Panc1 (cell line): ENCODE measurements at regions not wholly inside any gene's neighbourhood (a gene's known extent, or its start where the extent isn't known, plus 50 kb on each side); places are given as distances from the start of the nearest gene placed in this dataset.

Experiments used
- ATAC-seq: fragments of 200-7000 bp; cut with Tn5 transposase; 2 replicates; pipeline ENCODE4 v1.9.1; 2020; ENCODE audit warnings: mild to moderate bottlenecking, moderate library complexity
- BruUV-seq: library from RNA; stranded (reverse); fragments of 400-500 nt; replicated peaks from 2 replicates; lab custom pipeline; 2021; lab: Mats Ljungman, UMichigan
- CTCF ChIA-PET: fragments of 300-600 bp; sonication (Branson Sonifier 250); formaldehyde crosslinking; loops from one replicate; lab custom pipeline; 2022; ENCODE audit warnings: antibody characterized with exemption; lab: Charles Lee
- POLR2A ChIA-PET: fragments of 300-600 bp; sonication (Branson Sonifier 250); formaldehyde crosslinking; loops from one replicate; lab custom pipeline; 2022; ENCODE audit warnings: antibody characterized with exemption; lab: Charles Lee
- DNase-seq: peaks from one replicate; pipeline ENCODE4 v3.0.0-alpha.2; 2010; ENCODE audit warnings: low read depth, low spot score
- H3K27ac ChIP-seq: 2 replicates; pipeline ENCODE4 v1.5.1; 2011; ENCODE audit warnings: mild to moderate bottlenecking, low read length, inconsistent platforms
- H3K27me3 ChIP-seq: fragments of 200-500 bp; sonication (Bioruptor generic); 2 replicates; pipeline ENCODE4 v1.6.0; 2014; ENCODE audit warnings: low read length, inconsistent platforms; ENCODE audit not compliant: control insufficient read depth, insufficient read depth
- H3K36me3 ChIP-seq: fragments of 200-500 bp; sonication (Bioruptor generic); 2 replicates; pipeline ENCODE4 v1.5.1; 2014; ENCODE audit warnings: inconsistent platforms, mild to moderate bottlenecking, low read length, moderate library complexity; ENCODE audit not compliant: control insufficient read depth, insufficient read depth
- H3K4me1 ChIP-seq: 2 replicates; pipeline ENCODE4 v1.5.1; 2011; ENCODE audit warnings: inconsistent platforms, mild to moderate bottlenecking, low read length, moderate library complexity; ENCODE audit not compliant: control insufficient read depth, insufficient read depth
- H3K4me3 ChIP-seq, 2 experiments: 2 replicates each; pipeline ENCODE4 v1.5.1; 2011 to 2012; ENCODE audit warnings: low read depth in 2 of 2, low read length in 2 of 2, mild to moderate bottlenecking in 2 of 2, inconsistent platforms in 1 of 2, moderate library complexity in 1 of 2
- H3K9me3 ChIP-seq: fragments of 200-500 bp; sonication (Bioruptor generic); 2 replicates; pipeline ENCODE4 v1.5.1; 2014; ENCODE audit warnings: low read depth, mild to moderate bottlenecking, inconsistent platforms, low read length, moderate library complexity; ENCODE audit not compliant: control insufficient read depth, insufficient read depth
- CTCF ChIP-seq: fragments of 450-650 bp; IDR thresholded peaks from 2 replicates; pipeline ENCODE4 v1.5.1; 2017; ENCODE audit warnings: mild to moderate bottlenecking
- POLR2AphosphoS5 ChIP-seq: IDR thresholded peaks from 2 replicates; pipeline ENCODE4 v1.6.1; 2012; ENCODE audit warnings: mild to moderate bottlenecking, low read depth, low read length, moderate library complexity
- REST ChIP-seq, 2 experiments: IDR thresholded peaks; 2 replicates each; pipeline ENCODE4 v1.6.1; 2011 to 2012; ENCODE audit warnings: low read depth in 2 of 2, control low read depth in 1 of 2, low read length in 1 of 2, mild to moderate bottlenecking in 1 of 2, moderate library complexity in 1 of 2; ENCODE audit not compliant: insufficient read depth in 1 of 2
- SIN3A ChIP-seq: IDR thresholded peaks from 2 replicates; pipeline ENCODE4 v1.6.1; 2012; ENCODE audit warnings: low read depth, mild to moderate bottlenecking, low read length, moderate library complexity, borderline replicate concordance; ENCODE audit not compliant: insufficient read depth
- TCF7L2 ChIP-seq: IDR thresholded peaks from 2 replicates; pipeline ENCODE4 v1.6.1; 2011; ENCODE audit warnings: mild to moderate bottlenecking, low read depth, low read length, inconsistent platforms
- in situ Hi-C: cut with HindIII; loops from 2 replicates; pipeline ENCODE4 v1.10.0; 2016; ENCODE audit warnings: low sequenced_read_pairs, low pct_unique_long_range_greater_than_20kb
- intact Hi-C: fragments of 100-400 bp; cut with micrococcal nuclease; formaldehyde crosslinking; loops from one replicate; pipeline ENCODE4 v1.10.0; 2022; ENCODE audit not compliant: unreplicated experiment

- no peak overlapping the region for H3K27ac ChIP-seq
- CTCF ChIA-PET: no interaction called here
- TF ChIP-seq SIN3A (no peak), REST (IDR thresholded peaks at IDR 0.05; ENCODE audit: insufficient read depth in 1 of 2, low read depth in 2 of 2, low read length in 1 of 2) (no peak), POLR2AphosphoS5 (no peak), CTCF (no peak), TCF7L2 (no peak)
- in situ Hi-C loops (no loop called here), intact Hi-C loops (no loop called here)
- no peaks in the 10 kb centered on the region for H3K27me3 ChIP-seq
- no peak overlapping the region for H3K4me3 ChIP-seq
- BruUV-seq: no TSS peak
- no peaks in the 10 kb centered on the region for H3K9me3 ChIP-seq
- H3K36me3 ChIP-seq: no peaks in the 10 kb centered on the region
- DNase-seq (no peak), ATAC-seq (no peak)
- no peaks in the 10 kb centered on the region for H3K4me1 ChIP-seq
- POLR2A ChIA-PET: no interaction called here
These were observed 131.6 kb downstream of the PTGER3 start for GRCh38 chr1:70916034-70916427.

GRCh38 chr1:70919706-70920323, 127.8 kb downstream of the PTGER3 start:
- TF ChIP-seq SIN3A (no peak), REST (IDR thresholded peaks at IDR 0.05; ENCODE audit: insufficient read depth in 1 of 2, low read depth in 2 of 2, low read length in 1 of 2) (no peak), TCF7L2 (no peak), POLR2AphosphoS5 (no peak), CTCF (no peak)
- no peak for ATAC-seq
- DNase-seq: no peak
- in situ Hi-C loops: no loop called here
- intact Hi-C loops: no loop called here
- no peaks in the 10 kb centered on the region for H3K4me1 ChIP-seq
- ChIA-PET CTCF (no interaction called here), POLR2A (no interaction called here)
- no peaks in the 10 kb centered on the region for H3K27me3 ChIP-seq
- H3K4me3 ChIP-seq: no peak overlapping the region
- H3K27ac ChIP-seq: no peak overlapping the region
- no TSS peak for BruUV-seq
- no peaks in the 10 kb centered on the region for H3K36me3 ChIP-seq
- H3K9me3 ChIP-seq: peaks cover 14% of the 10 kb centered on the region
